H9 (cell line): ENCODE measurements at regions not wholly inside any gene's neighbourhood (a gene's known extent, or its start where the extent isn't known, plus 50 kb on each side); places are given as distances from the start of the nearest gene placed in this dataset.

Experiments used
- DNase-seq: peaks from one replicate; pipeline ENCODE4 v3.0.0-alpha.2; 2017
- H2AFZ ChIP-seq: one replicate; pipeline ENCODE4 v1.6.1; 2013; ENCODE audit warnings: mild to moderate bottlenecking, low read length, control low read depth, moderate library complexity
- H2AK5ac ChIP-seq: 2 replicates; pipeline ENCODE4 v1.6.1; 2013; ENCODE audit warnings: low read length, control low read depth, mixed read lengths; ENCODE audit not compliant: insufficient read length
- H2BK120ac ChIP-seq: one replicate; pipeline ENCODE4 v1.6.1; 2013; ENCODE audit warnings: low read depth, mild to moderate bottlenecking, low read length, control low read depth, inconsistent platforms; ENCODE audit not compliant: poor library complexity, severe bottlenecking
- H2BK12ac ChIP-seq: 2 replicates; pipeline ENCODE4 v1.6.1; 2013; ENCODE audit warnings: low read length, control low read depth, mixed read lengths, low read depth; ENCODE audit not compliant: insufficient read length
- H2BK15ac ChIP-seq: 2 replicates; pipeline ENCODE4 v1.6.1; 2013; ENCODE audit warnings: low read depth, low read length, control low read depth
- H2BK20ac ChIP-seq: one replicate; pipeline ENCODE4 v1.6.1; 2013; ENCODE audit warnings: low read depth, mild to moderate bottlenecking, low read length, control low read depth, inconsistent platforms; ENCODE audit not compliant: poor library complexity, severe bottlenecking
- H2BK5ac ChIP-seq: 2 replicates; pipeline ENCODE4 v1.6.1; 2013; ENCODE audit warnings: low read length, control low read depth, mixed read lengths; ENCODE audit not compliant: insufficient read length
- H3K14ac ChIP-seq: 2 replicates; pipeline ENCODE4 v1.6.1; 2013; ENCODE audit warnings: low read length, control low read depth; ENCODE audit not compliant: insufficient read depth
- H3K18ac ChIP-seq: 2 replicates; pipeline ENCODE4 v1.6.1; 2013; ENCODE audit warnings: low read depth, mild to moderate bottlenecking, mixed read lengths, low read length, control low read depth; ENCODE audit not compliant: insufficient read length
- H3K23ac ChIP-seq: 2 replicates; pipeline ENCODE4 v1.6.1; 2013; ENCODE audit warnings: low read length, control low read depth, mixed read lengths, low read depth; ENCODE audit not compliant: insufficient read length
- H3K23me2 ChIP-seq: 2 replicates; pipeline ENCODE4 v1.6.1; 2013; ENCODE audit warnings: low read depth, mild to moderate bottlenecking, mixed read lengths, low read length, control low read depth; ENCODE audit not compliant: insufficient read length, poor library complexity, severe bottlenecking
- H3K27ac ChIP-seq: 2 replicates; pipeline ENCODE4 v1.5.1; 2013; ENCODE audit warnings: low read length, control low read depth, mixed read lengths, low read depth; ENCODE audit not compliant: insufficient read length
- H3K27me3 ChIP-seq: 2 replicates; pipeline ENCODE4 v1.6.1; 2013; ENCODE audit warnings: low read length, control low read depth, inconsistent platforms; ENCODE audit not compliant: insufficient read depth
- H3K4ac ChIP-seq: 2 replicates; pipeline ENCODE4 v1.6.1; 2013; ENCODE audit warnings: low read depth, mild to moderate bottlenecking, control low read depth, inconsistent platforms, low read length, moderate library complexity
- H3K4me1 ChIP-seq: 2 replicates; pipeline ENCODE4 v1.6.1; 2013; ENCODE audit warnings: low read length, control low read depth, inconsistent platforms; ENCODE audit not compliant: insufficient read depth
- H3K4me2 ChIP-seq: 2 replicates; pipeline ENCODE4 v1.6.1; 2013; ENCODE audit warnings: low read length, control low read depth, mixed read lengths; ENCODE audit not compliant: insufficient read length, insufficient read depth
- H3K56ac ChIP-seq: 2 replicates; pipeline ENCODE4 v1.6.1; 2013; ENCODE audit warnings: low read depth, mild to moderate bottlenecking, mixed read lengths, low read length, control low read depth; ENCODE audit not compliant: insufficient read length
- H3K79me1 ChIP-seq: 2 replicates; pipeline ENCODE4 v1.6.1; 2013; ENCODE audit warnings: low read depth, mild to moderate bottlenecking, moderate library complexity, low read length, control low read depth, inconsistent platforms; ENCODE audit not compliant: insufficient read depth, poor library complexity, severe bottlenecking
- H3K79me2 ChIP-seq: 2 replicates; pipeline ENCODE4 v1.6.1; 2013; ENCODE audit warnings: low read length, control low read depth, inconsistent platforms; ENCODE audit not compliant: insufficient read depth
- H3K9ac ChIP-seq: 2 replicates; pipeline ENCODE4 v1.6.1; 2013; ENCODE audit warnings: low read length, control low read depth, mixed read lengths; ENCODE audit not compliant: insufficient read length; ENCODE audit errors: extremely low read depth
- H3K9me3 ChIP-seq: one replicate; pipeline ENCODE4 v1.6.1; 2013; ENCODE audit warnings: low read depth, low read length, inconsistent platforms; ENCODE audit not compliant: control insufficient read depth
- H3T11ph ChIP-seq: one replicate; pipeline ENCODE4 v1.6.1; 2013; ENCODE audit warnings: mild to moderate bottlenecking, low read length, control low read depth, inconsistent platforms
- H4K20me1 ChIP-seq: one replicate; pipeline ENCODE4 v1.6.1; 2013; ENCODE audit not compliant: control insufficient read depth, insufficient read length, insufficient read depth
- H4K5ac ChIP-seq: 2 replicates; pipeline ENCODE4 v1.6.1; 2013; ENCODE audit warnings: low read depth, mild to moderate bottlenecking, mixed read lengths, low read length, control low read depth; ENCODE audit not compliant: insufficient read length
- H4K8ac ChIP-seq: replicated peaks from 2 replicates; pipeline ENCODE4 v1.6.1; 2013; ENCODE audit warnings: low read length, control low read depth, mixed read lengths, low read depth; ENCODE audit not compliant: insufficient read length
- H4K91ac ChIP-seq: 2 replicates; pipeline ENCODE4 v1.6.1; 2013; ENCODE audit warnings: low read depth, mild to moderate bottlenecking, moderate library complexity, mixed read lengths, low read length, control low read depth; ENCODE audit not compliant: insufficient read length
- H3K27ac Mint-ChIP-seq, 3 experiments: 2 replicates in 2 of 3; 3 replicates in 1 of 3; pipeline ENCODE4 v1.8.0; 2020 to 2021; ENCODE audit warnings: mixed read lengths in 3 of 3, mild to moderate bottlenecking in 1 of 3, moderate library complexity in 1 of 3
- H3K27me3 Mint-ChIP-seq: 2 replicates; pipeline ENCODE4 v1.8.0; 2021; ENCODE audit warnings: low read depth, mild to moderate bottlenecking, moderate library complexity, mixed read lengths
- H3K36me3 Mint-ChIP-seq, 3 experiments: 2 replicates in 2 of 3; 3 replicates in 1 of 3; pipeline ENCODE4 v1.8.0; 2020 to 2021; ENCODE audit warnings: low read depth in 3 of 3, mixed read lengths in 3 of 3; ENCODE audit not compliant: insufficient read depth in 1 of 3
- H3K4me1 Mint-ChIP-seq, 2 experiments: 2 replicates each; pipeline ENCODE4 v1.8.0; 2020; ENCODE audit warnings: mixed read lengths in 2 of 2
- H3K4me3 Mint-ChIP-seq, 2 experiments: 2 replicates in 1 of 2; 3 replicates in 1 of 2; pipeline ENCODE4 v1.8.0; 2020 to 2021; ENCODE audit warnings: mild to moderate bottlenecking in 2 of 2, mixed read lengths in 2 of 2, moderate library complexity in 1 of 2
- H3K9me3 Mint-ChIP-seq, 2 experiments: 2 replicates in 1 of 2; 3 replicates in 1 of 2; pipeline ENCODE4 v1.8.0; 2020; ENCODE audit warnings: mild to moderate bottlenecking in 2 of 2, mixed read lengths in 2 of 2, moderate library complexity in 1 of 2
- CTCF ChIP-seq: fragments of 200-600 bp; sonication (generic); conservative IDR thresholded peaks from 3 replicates; pipeline ENCODE4 v1.8.0; 2021; ENCODE audit warnings: antibody characterized with exemption, mild to moderate bottlenecking
- WGBS: extraction: QIAGEN DNeasy Blood & Tissue Kit; methylation state at CpG from one replicate; pipeline ENCODE4 v1.1.7; 2013; ENCODE audit warnings: missing lambda C conversion rate, low lambda C conversion rate, mixed read lengths; ENCODE audit not compliant: insufficient read length; ENCODE audit errors: extremely low coverage; 5-methylcytosine and 5-hydroxymethylcytosine counted together

GRCh38 chr2:67614454-67614853, 217.3 kb downstream of the ETAA1 start:
- Histone ChIP-seq H2BK20ac (no peak overlapping the region), H3K79me2 (no peaks in the 10 kb centered on the region), H2BK120ac (no peak overlapping the region), H2BK5ac (no peak overlapping the region), H3K4ac (no peak overlapping the region), H2BK15ac (no peak overlapping the region), H3K14ac (no peak overlapping the region), H3T11ph (no peak overlapping the region), H4K8ac (no peak overlapping the region), H3K9me3 (no peaks in the 10 kb centered on the region), H3K79me1 (no peaks in the 10 kb centered on the region), H3K23ac (no peak overlapping the region), H3K18ac (no peak overlapping the region), H4K5ac (no peak overlapping the region), H4K20me1 (no peaks in the 10 kb centered on the region), H3K9ac (no peak overlapping the region), H2AK5ac (no peak overlapping the region), H4K91ac (no peak overlapping the region), H3K4me1 (no peaks in the 10 kb centered on the region), H3K27ac (no peak overlapping the region), H3K27me3 (no peaks in the 10 kb centered on the region), H2AFZ (no peak overlapping the region), H3K4me2 (no peak overlapping the region), H3K56ac (no peak overlapping the region), H3K23me2 (no peaks in the 10 kb centered on the region), H2BK12ac (no peak overlapping the region)
- DNase-seq, result no peak
- no peak overlapping the region for H3K27ac Mint-ChIP-seq
- no CpG with 5 or more reads among the region's 1 CpG for WGBS
- TF ChIP-seq CTCF, result no peak
- no peaks in the 10 kb centered on the region for H3K36me3 Mint-ChIP-seq
- H3K4me1 Mint-ChIP-seq, result no peaks in the 10 kb centered on the region
- H3K27me3 Mint-ChIP-seq, result no peaks in the 10 kb centered on the region
- H3K9me3 Mint-ChIP-seq, result no peaks in the 10 kb centered on the region
- no peak overlapping the region for H3K4me3 Mint-ChIP-seq
